Erythroblast (primary cell): ENCODE measurements at regions not wholly inside any gene's neighbourhood (a gene's known extent, or its start where the extent isn't known, plus 50 kb on each side); places are given as distances from the start of the nearest gene placed in this dataset.

Experiments
- GATA1 ChIP-seq: IDR thresholded peaks from 2 replicates; pipeline ENCODE4 v1.6.1; 2011; ENCODE audit warnings: low read depth, mild to moderate bottlenecking, control low read depth, low read length, moderate library complexity
- POLR2A ChIP-seq: IDR thresholded peaks from 2 replicates; pipeline ENCODE4 v1.6.1; 2011; ENCODE audit warnings: mild to moderate bottlenecking, low read length

GRCh38 chr13:55572862-55573261 is 1567.9 kb upstream of the PRR20A start:
- TF ChIP-seq POLR2A, result no peak
- no peak for TF ChIP-seq GATA1
